GM06990 (cell line): ENCODE measurements at regions not wholly inside any gene's neighbourhood (a gene's known extent, or its start where the extent isn't known, plus 50 kb on each side); places are given as distances from the start of the nearest gene placed in this dataset.

Experiments
- DNase-seq: peaks from one replicate; pipeline ENCODE4 v3.0.0-alpha.2; 2011; ENCODE audit not compliant: insufficient read length; ENCODE audit errors: extremely low read depth
- H3K27me3 ChIP-seq: replicated peaks from 2 replicates; pipeline ENCODE4 v1.6.0; 2011; ENCODE audit warnings: low read length; ENCODE audit not compliant: control insufficient read depth, insufficient read depth
- H3K36me3 ChIP-seq: 2 replicates; pipeline ENCODE4 v1.5.1; 2011; ENCODE audit warnings: low read length; ENCODE audit not compliant: control insufficient read depth, insufficient read depth
- H3K4me3 ChIP-seq: replicated peaks from 2 replicates; pipeline ENCODE4 v1.5.1; 2011; ENCODE audit warnings: low read depth, mild to moderate bottlenecking, control low read depth, low read length
- TF ChIP-seq, protein P1 (sequence below): IDR thresholded peaks from 2 replicates; pipeline ENCODE4 v1.5.1; 2011; ENCODE audit warnings: low read length, control low read depth, mild to moderate bottlenecking, inconsistent platforms; ENCODE audit not compliant: insufficient read depth, poor library complexity, severe bottlenecking

DNA sequence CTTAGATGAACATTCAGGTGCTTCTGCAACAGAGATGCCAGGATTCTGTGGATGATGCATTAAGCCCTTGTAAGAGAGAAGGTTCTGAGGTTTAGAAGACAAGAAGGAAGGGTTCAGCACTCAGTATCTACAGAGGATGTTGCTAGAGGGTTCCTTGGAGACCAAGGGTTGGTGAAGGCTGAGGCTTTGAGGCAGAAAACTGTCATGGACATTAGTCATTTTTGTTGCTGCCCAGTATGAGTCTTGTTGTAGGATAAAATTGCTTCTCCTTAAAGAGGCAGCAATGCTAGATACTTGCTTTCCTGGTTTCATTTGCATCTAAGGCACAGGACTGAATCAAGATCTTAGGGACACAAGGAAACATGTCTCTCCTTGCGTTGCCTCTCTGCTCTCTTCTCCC, 319.4 kb upstream of the NFIA start:
- H3K27me3 ChIP-seq: no peaks in the 10 kb centered on the region
- H3K36me3 ChIP-seq: no peaks in the 10 kb centered on the region
- DNase-seq: no peak
- TF ChIP-seq, protein P1, sequence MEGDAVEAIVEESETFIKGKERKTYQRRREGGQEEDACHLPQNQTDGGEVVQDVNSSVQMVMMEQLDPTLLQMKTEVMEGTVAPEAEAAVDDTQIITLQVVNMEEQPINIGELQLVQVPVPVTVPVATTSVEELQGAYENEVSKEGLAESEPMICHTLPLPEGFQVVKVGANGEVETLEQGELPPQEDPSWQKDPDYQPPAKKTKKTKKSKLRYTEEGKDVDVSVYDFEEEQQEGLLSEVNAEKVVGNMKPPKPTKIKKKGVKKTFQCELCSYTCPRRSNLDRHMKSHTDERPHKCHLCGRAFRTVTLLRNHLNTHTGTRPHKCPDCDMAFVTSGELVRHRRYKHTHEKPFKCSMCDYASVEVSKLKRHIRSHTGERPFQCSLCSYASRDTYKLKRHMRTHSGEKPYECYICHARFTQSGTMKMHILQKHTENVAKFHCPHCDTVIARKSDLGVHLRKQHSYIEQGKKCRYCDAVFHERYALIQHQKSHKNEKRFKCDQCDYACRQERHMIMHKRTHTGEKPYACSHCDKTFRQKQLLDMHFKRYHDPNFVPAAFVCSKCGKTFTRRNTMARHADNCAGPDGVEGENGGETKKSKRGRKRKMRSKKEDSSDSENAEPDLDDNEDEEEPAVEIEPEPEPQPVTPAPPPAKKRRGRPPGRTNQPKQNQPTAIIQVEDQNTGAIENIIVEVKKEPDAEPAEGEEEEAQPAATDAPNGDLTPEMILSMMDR: no peak
- H3K4me3 ChIP-seq: no peak overlapping the region

DNA sequence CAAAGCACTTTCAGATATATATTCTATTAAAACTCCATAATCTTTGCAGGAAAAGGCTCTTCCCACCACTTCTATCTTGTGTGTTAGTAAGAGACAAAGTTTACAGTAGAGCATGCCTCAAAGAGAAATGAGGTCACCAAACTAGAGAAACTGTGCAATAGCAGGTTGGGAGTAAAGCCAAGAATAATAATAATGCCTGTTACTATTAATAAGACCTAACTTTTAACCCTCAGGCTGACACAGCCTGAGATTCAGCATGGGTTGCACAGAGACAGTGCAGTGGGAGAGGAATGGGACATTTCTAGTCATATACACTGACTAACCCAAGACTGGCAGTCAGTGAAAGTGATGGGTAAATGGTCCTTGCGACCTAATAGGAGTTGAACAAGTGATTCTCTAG, 320.2 kb upstream of the NFIA start:
- no peak for DNase-seq
- no peaks in the 10 kb centered on the region for H3K27me3 ChIP-seq
- H3K36me3 ChIP-seq: no peaks in the 10 kb centered on the region
- TF ChIP-seq, protein P1: no peak
- H3K4me3 ChIP-seq: no peak overlapping the region

DNA sequence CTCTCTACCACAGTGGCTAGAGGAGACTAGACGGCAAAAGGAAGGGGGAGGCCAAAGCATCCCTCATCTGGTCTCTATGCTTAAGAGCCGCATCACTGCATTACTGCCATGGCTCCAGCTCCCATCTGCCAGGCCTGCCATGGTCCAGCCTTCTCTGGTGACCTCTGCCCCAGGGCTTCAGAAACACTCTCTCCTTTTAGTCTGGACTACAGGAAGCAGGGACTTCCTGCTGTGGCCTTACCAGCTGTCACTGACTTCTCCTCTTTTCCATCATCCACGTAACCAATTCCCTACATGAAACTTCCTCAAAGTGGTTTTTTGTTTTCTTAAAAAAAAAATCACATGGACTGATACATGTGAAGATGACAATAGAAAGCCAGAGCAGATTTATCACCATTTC, 323.1 kb upstream of the NFIA start:
- no peaks in the 10 kb centered on the region for H3K36me3 ChIP-seq
- DNase-seq: no peak
- no peaks in the 10 kb centered on the region for H3K27me3 ChIP-seq
- no peak overlapping the region for H3K4me3 ChIP-seq
- TF ChIP-seq, protein P1: no peak

DNA sequence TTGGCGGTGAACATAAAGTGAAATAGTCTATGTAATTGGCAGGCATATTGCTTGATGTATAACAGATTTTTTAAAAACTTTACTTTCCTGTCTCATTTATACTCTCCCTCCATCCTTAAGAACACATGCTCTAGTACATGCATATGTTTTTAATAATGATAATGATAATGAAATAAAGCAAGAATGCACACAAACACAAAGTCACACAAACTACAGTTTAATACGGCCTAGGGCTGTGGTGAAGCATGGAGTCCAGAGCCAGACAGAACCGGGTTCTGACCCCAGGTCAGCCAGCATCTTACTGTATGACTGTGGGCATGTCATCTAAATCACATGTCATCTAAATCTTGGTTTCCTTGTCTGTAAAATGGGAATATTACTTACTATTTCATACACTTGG, 324.9 kb upstream of the NFIA start:
- TF ChIP-seq, protein P1: no peak

DNA sequence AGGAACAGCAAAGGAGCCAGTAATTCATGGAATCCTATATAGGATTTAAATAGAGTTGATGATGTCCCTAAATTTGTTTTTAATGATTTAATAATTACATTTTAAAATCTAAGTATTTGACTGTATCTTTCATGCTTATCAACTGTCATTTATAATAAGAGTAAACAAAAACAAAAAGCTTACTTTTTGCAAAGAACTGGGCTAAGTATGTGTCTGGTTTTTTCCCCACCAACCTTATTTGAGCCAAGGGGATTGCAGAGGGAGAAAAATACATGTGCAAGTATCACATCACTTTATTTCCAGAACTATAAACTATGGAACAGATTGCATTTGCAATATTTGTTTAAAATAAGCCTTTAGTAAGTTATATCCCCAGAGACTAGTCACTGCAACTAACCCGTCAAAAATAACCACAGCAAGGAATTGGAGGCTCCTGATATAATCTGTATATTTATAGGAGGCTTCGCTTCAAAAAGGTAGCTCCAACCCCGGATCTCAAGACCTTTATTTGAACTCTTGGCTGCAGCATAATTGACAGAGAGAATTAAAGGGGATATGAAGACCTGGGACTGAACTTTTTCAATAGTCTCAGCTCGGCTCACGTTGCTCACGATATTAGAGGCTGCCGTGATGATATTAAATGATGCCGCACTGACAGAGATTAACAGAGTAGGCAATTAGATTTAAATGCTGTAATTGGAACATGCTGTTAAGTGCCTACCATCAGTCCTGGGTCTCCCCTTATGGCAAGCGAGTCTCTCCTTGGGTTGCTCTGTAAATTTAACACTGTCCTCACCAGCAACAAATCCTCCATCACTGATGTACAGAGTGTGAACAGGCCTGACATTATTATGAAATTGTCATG, 329.1 kb upstream of the NFIA start:
- H3K36me3 ChIP-seq: no peaks in the 10 kb centered on the region
- DNase-seq: no peak
- TF ChIP-seq, protein P1: no peak
- no peak overlapping the region for H3K4me3 ChIP-seq
- no peaks in the 10 kb centered on the region for H3K27me3 ChIP-seq

More for the DNA sequence above, 324.9 kb upstream of the NFIA start:
- Histone ChIP-seq H3K36me3 (no peaks in the 10 kb centered on the region), H3K4me3 (no peak overlapping the region), H3K27me3 (no peaks in the 10 kb centered on the region)
- no peak for DNase-seq

DNA sequence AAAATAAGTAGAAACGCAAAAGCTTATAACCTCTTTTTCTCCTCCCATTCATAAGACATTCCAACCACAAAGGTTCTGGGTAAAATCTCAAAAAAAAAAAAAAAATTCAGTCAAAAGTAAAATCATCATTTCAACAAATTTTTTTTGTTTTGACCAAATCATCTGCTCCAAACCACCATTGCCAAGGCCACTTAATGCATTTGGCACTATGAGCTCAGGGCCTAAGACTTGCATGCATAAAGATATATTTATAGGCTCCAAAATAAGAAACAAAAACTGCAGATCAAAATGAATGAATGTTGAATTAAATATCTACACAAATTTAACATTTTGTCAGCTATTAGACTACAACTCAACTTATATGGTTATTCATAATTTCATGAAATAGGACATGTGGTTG, 331.1 kb upstream of the NFIA start:
- H3K36me3 ChIP-seq: no peaks in the 10 kb centered on the region
- no peak for DNase-seq
- TF ChIP-seq, protein P1: no peak
- H3K27me3 ChIP-seq: no peaks in the 10 kb centered on the region
- H3K4me3 ChIP-seq: no peak overlapping the region
